NCI-H128 (cell line): ENCODE measurements at regions not wholly inside any gene's neighbourhood (a gene's known extent, or its start where the extent isn't known, plus 50 kb on each side); places are given as distances from the start of the nearest gene placed in this dataset.

Experiments
- DNase-seq: peaks from one replicate; lab custom pipeline; 2025; ENCODE audit not compliant: unreplicated experiment; lab: John Stamatoyannopoulos, UW

DNA sequence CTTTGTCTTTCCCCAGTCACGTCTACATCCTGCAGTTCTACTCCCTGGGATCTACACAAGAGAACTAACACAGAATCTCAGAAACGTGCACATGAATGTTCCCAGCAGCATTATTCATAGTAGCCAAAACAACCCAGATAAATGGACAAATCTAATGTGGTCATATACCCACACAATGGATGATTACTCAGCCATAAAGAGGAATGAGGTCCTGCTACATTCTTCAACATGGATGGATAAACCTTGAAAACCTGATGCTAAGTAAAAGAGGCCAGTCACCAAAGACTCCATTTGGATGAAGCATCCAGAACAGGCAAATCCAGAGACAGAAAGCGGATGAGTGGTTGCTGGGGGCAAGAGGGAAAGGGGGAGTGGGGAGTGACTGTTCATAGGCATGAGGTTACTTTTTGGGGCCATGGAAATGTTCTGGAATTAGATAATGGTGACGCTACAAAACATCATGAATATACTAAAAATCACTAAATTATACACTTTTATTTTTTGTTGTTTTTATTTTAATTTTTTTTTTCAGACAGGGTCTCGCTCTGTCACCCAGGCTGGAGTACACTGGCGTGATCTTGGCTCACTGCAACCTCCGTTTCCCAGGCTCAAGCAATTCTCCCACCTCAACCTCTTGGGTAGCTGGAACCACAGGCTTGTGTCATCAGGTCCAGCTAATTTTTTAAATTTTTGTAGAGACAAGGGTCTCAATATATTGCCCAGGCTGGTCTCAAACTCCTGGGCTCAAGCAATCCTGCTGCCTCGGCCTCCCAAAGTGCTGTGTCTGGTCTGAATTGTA is 50.8 kb upstream of the DSN1 start:
- DNase-seq = no peak

DNA sequence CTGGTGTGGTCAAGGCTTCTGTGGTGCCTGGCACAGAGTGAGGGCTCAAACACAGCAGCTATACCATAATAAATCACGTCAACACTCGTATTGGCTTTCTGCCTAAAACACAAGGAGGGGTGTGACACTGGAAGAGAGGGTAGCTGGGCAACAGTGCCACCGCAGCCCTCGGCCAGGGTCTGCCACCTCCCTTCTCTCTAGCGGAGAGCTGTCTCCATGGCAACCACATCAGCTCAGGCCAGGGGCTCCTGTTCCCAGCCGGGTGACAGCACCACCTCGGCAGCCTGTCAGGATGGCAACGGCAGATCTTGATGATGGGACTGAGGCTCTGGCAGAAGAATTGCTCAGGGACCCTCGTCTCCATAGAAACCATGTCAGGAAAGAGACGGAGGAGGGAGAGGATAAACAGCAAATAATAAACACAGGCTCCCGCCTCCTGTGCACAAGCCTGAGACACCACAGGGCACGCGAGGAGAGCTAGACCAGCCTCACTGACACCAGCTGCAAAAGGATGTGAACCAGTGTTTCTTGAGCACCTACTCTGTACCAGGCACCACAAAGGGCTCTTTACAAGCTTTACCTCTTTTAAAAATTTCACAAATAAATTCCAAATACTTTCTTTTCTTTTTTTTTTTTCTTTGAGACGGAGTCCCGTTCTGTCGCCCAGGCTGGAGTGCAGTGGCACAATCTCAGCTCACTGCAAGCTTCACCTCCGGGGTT is 50.4 kb upstream of the TLDC2 start:
- DNase-seq = peak; percentile 48
